Cardiac muscle cell (in vitro differentiated cells and primary cell): ENCODE measurements at regions not wholly inside any gene's neighbourhood (a gene's known extent, or its start where the extent isn't known, plus 50 kb on each side); places are given as distances from the start of the nearest gene placed in this dataset.

ENCODE experiments used
- DNase-seq, 2 donors: peaks; one replicate each; pipeline versions ENCODE4 v3.0.0 to v3.0.0-alpha.2; 2010 to 2017; ENCODE audit warnings: low read depth in 1 of 2, low spot score in 1 of 2
- H3K27ac ChIP-seq: fragments of 200-600 bp; sonication (generic); 2 replicates; pipeline ENCODE4 v1.5.1; 2016
- H3K27me3 ChIP-seq: fragments of 200-600 bp; sonication (generic); 2 replicates; pipeline ENCODE4 v1.6.0; 2016; ENCODE audit warnings: control low read depth
- H3K36me3 ChIP-seq: fragments of 200-600 bp; sonication (generic); 2 replicates; pipeline ENCODE4 v1.5.1; 2016; ENCODE audit warnings: control low read depth
- H3K4me1 ChIP-seq: fragments of 200-600 bp; sonication (generic); 2 replicates; pipeline ENCODE4 v1.8.1; 2017; ENCODE audit warnings: low read depth, mild to moderate bottlenecking, mixed run types
- H3K4me3 ChIP-seq: fragments of 200-600 bp; sonication (generic); 2 replicates; pipeline ENCODE4 v1.5.1; 2016; ENCODE audit warnings: mild to moderate bottlenecking
- H3K9me3 ChIP-seq: fragments of 200-600 bp; sonication (generic); 2 replicates; pipeline ENCODE4 v1.5.1; 2017; ENCODE audit warnings: low read depth, mild to moderate bottlenecking, control low read depth
- CTCF ChIP-seq: IDR thresholded peaks from 2 replicates; pipeline ENCODE4 v1.5.1; 2012; ENCODE audit warnings: low read depth, mild to moderate bottlenecking, low read length

- Histone ChIP-seq H3K27me3 (no peaks in the 10 kb centered on the region), H3K36me3 (no peaks in the 10 kb centered on the region), H3K4me1 (peaks cover 6% of the 10 kb centered on the region), H3K4me3 (no peak overlapping the region), H3K9me3 (no peaks in the 10 kb centered on the region), H3K27ac (no peak overlapping the region)
- DNase-seq = no peak
- TF ChIP-seq CTCF = no peak
Observed at GRCh38 chr16:73610605-73611156, 562.8 kb upstream of the ZFHX3 start.

GRCh38 chr16:73610160-73610559 lies 562.2 kb upstream of the ZFHX3 start:
- no peaks in the 10 kb centered on the region for H3K27me3 ChIP-seq
- H3K9me3 ChIP-seq = no peaks in the 10 kb centered on the region
- no peaks in the 10 kb centered on the region for H3K36me3 ChIP-seq
- no peak for TF ChIP-seq CTCF
- no peak overlapping the region for H3K4me3 ChIP-seq
- H3K4me1 ChIP-seq = peaks cover 1% of the 10 kb centered on the region
- DNase-seq = no peak
- no peak overlapping the region for H3K27ac ChIP-seq

GRCh38 chr16:73608911-73609310 lies 561.0 kb upstream of the ZFHX3 start:
- Histone ChIP-seq H3K27ac (no peak overlapping the region), H3K4me3 (no peak overlapping the region), H3K27me3 (no peaks in the 10 kb centered on the region), H3K36me3 (no peaks in the 10 kb centered on the region), H3K9me3 (no peaks in the 10 kb centered on the region), H3K4me1 (no peaks in the 10 kb centered on the region)
- no peak for DNase-seq
- no peak for TF ChIP-seq CTCF

- TF ChIP-seq CTCF = no peak
- Histone ChIP-seq H3K4me1 (no peaks in the 10 kb centered on the region), H3K4me3 (no peak overlapping the region), H3K27ac (no peak overlapping the region), H3K27me3 (no peaks in the 10 kb centered on the region), H3K36me3 (no peaks in the 10 kb centered on the region), H3K9me3 (no peaks in the 10 kb centered on the region)
- no peak for DNase-seq
Observed at GRCh38 chr16:73605309-73605708, 557.4 kb upstream of the ZFHX3 start.

- Histone ChIP-seq H3K27me3 (no peaks in the 10 kb centered on the region), H3K36me3 (no peaks in the 10 kb centered on the region), H3K4me1 (no peaks in the 10 kb centered on the region), H3K4me3 (no peak overlapping the region), H3K27ac (no peak overlapping the region), H3K9me3 (no peaks in the 10 kb centered on the region)
- no peak for TF ChIP-seq CTCF
- DNase-seq = no peak
Observed at GRCh38 chr16:73601911-73602310, 554.0 kb upstream of the ZFHX3 start.

GRCh38 chr16:73599870-73600269 lies 551.9 kb upstream of the ZFHX3 start:
- no peak for DNase-seq
- Histone ChIP-seq H3K9me3 (no peaks in the 10 kb centered on the region), H3K4me3 (no peak overlapping the region), H3K36me3 (no peaks in the 10 kb centered on the region), H3K4me1 (no peaks in the 10 kb centered on the region), H3K27me3 (no peaks in the 10 kb centered on the region), H3K27ac (no peak overlapping the region)
- no peak for TF ChIP-seq CTCF
